ENCODE measurements at regions not wholly inside any gene's neighbourhood (a gene's known extent, or its start where the extent isn't known, plus 50 kb on each side); places are given as distances from the start of the nearest gene placed in this dataset.

- no peak for FAIRE-seq
Measured at GRCh38 chr11:45045683-45046471, 95.2 kb upstream of the TP53I11 start.

More at GRCh38 chr11:45045683-45046471, 95.2 kb upstream of the TP53I11 start:
- H3K27me3 ChIP-seq (ENCODE audit: control insufficient read depth in 2 of 2, insufficient read depth in 2 of 2, low read length in 2 of 2) = peaks cover 0 to 3% of the 10 kb centered on the region in 2 experiments
- H3K4me2 ChIP-seq (ENCODE audit: insufficient read depth, low read length) = no peak overlapping the region
- no peak overlapping the region for H2AFZ ChIP-seq (ENCODE audit: low read depth, low read length)
- H3K79me2 ChIP-seq (ENCODE audit: control insufficient read depth, insufficient read depth, low read length) = no peaks in the 10 kb centered on the region
- POLR2A ChIA-PET = no interaction called here
- intact Hi-C loops (cut with micrococcal nuclease) = no loop called here
- dilution Hi-C loops (cut with MboI; ENCODE audit: extremely low pct_ligation_motif_present, low sequenced_read_pairs) = no loop called here
- CTCF ChIA-PET = interaction anchor here (1.1 to 1.9 kb wide), 2 partner anchors 110 to 119 kb away, joined by 3 to 4 read pairs; no protein-coding TSS in a partner anchor
- H3K27ac ChIP-seq (ENCODE audit: insufficient read depth, low read depth, low read length) = no peak overlapping the region
- no peak overlapping the region for H3K9ac ChIP-seq (replicated peaks; ENCODE audit: extremely low read depth, insufficient read depth, low read length)
- no peaks in the 10 kb centered on the region for H4K20me1 ChIP-seq (replicated peaks; ENCODE audit: control insufficient read depth, extremely low read depth, insufficient read depth, low read length)
- H3K36me3 ChIP-seq (ENCODE audit: control insufficient read depth in 2 of 2, extremely low read depth in 1 of 2, insufficient read depth in 2 of 2, low read length in 2 of 2) = no peaks in the 10 kb centered on the region
- BruUV-seq (replicated peaks) = no TSS peak
- peak; percentile 34 for DNase-seq (ENCODE audit: low read depth, low spot score)
- peaks cover 11% of the 10 kb centered on the region for H3K4me1 ChIP-seq (ENCODE audit: control insufficient read depth, extremely low read depth, insufficient read depth, low read length)
- no peak for TF ChIP-seq MYC (IDR thresholded peaks at IDR 0.05; ENCODE audit: low read depth, low read length)
- no peak for TF ChIP-seq EZH2 (IDR thresholded peaks at IDR 0.05; ENCODE audit: borderline replicate concordance, low read depth, low read length, severe bottlenecking)
- no peak for TF ChIP-seq POLR2AphosphoS5 (IDR thresholded peaks at IDR 0.05; ENCODE audit: insufficient read depth, low read depth, low read length)
- TF ChIP-seq FOS (IDR thresholded peaks at IDR 0.05; ENCODE audit: borderline replicate concordance, insufficient read depth, low read length) = peak; percentile 53
- TF ChIP-seq CTCF (IDR thresholded peaks at IDR 0.05; ENCODE audit: extremely low read depth in 1 of 2, insufficient read depth in 1 of 2, low read depth in 1 of 2, low read length in 2 of 2) = no peak
- no peak for TF ChIP-seq POLR2A (IDR thresholded peaks at IDR 0.05; ENCODE audit: low read depth, low read length)
- H3K4me3 ChIP-seq (replicated peaks in 1 of 3; ENCODE audit: insufficient read depth in 1 of 3, low read depth in 1 of 3, low read length in 3 of 3) = no peak overlapping the region
- H3K9me3 ChIP-seq (replicated peaks; ENCODE audit: control insufficient read depth, insufficient read depth, low read length) = no peaks in the 10 kb centered on the region
- H3K9me1 ChIP-seq (replicated peaks; ENCODE audit: control insufficient read depth, extremely low read depth, insufficient read depth, low read length) = no peaks in the 10 kb centered on the region
